ENCODE measurements at regions not wholly inside any gene's neighbourhood (a gene's known extent, or its start where the extent isn't known, plus 50 kb on each side); places are given as distances from the start of the nearest gene placed in this dataset.

DNA sequence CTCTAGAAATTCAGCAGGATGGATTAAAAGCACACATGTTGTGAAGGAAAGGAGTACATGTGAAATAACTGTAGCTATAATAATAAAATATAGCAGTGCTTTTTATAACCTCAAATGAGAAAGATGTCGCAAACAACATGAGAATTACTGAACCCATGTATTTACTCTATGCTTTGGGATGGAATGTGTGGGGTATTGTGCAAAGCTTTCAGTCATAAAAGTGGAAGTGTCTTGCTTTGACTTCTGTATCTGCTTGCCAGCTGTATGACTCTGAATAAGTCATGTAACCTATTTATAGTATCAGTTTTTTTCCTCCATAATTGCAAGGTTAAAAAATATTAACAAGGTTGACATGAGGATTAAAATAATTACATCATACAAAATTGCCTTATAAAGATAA is 519.3 kb upstream of the CADM2 start:
- DNase-seq, result no peak

DNA sequence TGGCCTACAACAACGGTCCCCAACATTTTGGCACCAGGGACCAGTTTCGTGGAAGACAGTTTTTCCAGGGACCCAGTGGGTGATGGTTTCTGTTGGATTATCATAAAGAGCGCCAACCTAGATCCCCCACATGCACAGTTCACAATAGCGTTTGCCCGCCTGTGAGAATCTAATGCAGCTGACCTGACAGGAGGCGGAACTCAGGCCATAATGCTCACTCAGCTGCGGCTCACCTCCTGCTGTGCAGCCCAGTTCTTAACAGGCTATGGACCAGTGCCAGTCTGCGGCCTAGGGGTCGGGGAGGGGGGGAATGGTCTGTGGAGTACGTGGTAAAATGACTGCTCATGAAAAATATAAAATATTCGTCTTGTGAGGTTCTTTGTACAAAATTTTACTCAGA is 518.5 kb upstream of the CADM2 start:
- no peak for DNase-seq

DNA sequence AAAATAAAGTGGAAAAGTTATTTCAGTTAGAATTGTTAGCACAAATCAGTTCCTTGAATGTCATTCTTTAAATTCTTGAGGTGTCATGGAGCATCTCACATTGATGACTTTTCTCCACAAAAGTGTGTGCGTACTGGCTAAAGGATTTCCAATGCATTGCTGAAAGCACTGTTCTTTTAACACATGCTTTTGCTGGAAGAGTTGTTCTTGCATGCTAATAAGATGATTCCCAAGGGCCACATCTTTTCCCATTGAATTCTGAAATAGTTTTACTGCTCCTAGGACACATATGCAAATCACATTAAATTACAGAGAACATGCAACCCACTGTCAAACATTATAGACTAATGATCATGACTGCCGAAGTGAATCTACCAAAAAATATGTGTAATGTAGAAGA is 516.3 kb upstream of the CADM2 start:
- DNase-seq, result no peak

DNA sequence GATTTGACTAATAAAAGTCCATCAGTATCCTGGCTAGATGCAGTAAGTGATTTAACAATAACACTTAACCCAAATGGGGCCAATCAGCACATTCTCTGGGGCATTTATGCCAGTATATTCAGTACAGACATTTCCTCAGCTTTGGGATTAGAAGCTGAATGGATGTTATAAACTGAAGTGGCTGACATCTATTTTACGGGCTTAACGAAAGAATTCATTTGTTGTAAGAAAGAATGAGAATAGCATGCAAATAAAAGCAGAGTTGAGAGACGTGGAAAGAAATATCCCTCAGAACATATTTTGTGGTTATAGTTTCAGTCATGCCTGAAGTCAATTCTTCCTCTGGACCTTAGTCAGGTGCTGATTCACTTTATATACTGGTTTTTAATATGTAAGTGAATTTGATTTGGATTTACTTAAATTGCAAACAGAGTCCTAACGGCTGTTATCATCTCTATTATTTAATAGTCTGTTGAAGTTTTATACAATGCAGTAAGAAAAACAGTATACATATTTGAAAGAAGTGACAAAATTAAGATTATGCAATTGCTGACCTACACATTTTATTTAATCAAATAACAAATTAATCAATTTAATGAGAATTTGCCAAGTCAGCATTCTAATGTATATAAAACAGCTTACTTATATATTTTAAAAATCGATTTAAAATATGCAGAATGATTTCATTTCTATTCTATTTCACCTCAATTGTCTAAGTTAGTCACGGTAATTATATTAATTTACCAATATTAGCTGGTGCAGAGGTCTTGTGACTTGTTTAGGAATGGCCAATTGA is 513.9 kb upstream of the CADM2 start:
- no peak for DNase-seq

DNA sequence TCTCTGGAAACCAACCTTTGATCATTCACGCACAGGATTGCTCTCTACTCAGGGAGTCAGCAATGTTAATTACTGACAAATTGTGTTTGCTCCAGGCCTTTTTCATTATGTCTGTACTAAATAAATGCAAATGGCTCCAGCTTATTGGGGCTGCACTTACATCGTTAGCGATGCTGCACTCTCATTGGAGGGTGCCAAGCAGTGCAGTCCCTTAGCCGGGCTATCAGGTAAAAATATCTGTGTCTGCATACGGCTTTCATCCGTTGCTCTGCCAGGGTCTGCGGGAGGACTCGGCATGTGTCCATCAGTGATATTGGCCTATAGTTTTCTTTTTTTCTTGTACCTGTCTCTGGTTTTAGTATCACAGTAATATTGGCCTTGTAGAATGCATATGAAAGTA is 471.5 kb upstream of the CADM2 start:
- no peak for DNase-seq

DNA sequence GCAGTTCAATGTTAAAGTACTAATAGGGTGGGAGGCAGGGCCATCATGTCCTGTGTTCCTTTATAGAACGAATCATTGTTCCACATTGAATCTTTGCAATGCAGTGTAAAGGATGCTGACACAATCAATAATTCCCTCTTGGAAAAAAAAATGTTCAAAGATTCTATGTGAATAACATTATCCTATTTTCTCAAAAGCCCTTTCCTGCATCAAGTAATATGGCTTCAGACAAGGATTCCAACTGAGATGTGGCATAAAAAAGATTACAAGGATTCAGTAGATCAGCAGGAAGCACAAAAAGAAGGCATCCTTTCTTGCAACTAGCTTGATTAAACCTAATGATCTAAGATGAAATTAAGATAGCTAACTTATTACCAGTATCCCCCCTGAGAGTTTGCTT is 454.0 kb upstream of the CADM2 start:
- DNase-seq, result no peak

DNA sequence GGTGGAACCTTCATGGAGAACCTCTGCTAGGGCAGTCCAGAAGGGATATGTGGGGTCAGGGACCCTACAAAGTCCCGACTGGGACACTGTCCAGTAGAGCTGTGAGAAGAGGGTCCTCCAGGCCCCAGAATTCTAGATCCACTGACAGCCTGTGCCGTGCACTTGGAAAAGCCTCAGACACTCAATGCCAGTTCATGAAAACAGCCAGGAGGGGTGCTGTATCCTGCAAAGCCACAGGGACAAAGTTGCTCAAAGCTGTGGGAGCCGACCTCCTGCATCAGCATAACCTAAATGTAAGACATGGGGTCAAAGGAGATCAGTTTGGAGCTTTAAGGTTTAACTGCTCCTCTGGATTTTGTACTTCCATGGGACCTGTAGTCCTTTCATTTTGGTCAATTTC is 448.8 kb upstream of the CADM2 start:
- no peak for DNase-seq

DNA sequence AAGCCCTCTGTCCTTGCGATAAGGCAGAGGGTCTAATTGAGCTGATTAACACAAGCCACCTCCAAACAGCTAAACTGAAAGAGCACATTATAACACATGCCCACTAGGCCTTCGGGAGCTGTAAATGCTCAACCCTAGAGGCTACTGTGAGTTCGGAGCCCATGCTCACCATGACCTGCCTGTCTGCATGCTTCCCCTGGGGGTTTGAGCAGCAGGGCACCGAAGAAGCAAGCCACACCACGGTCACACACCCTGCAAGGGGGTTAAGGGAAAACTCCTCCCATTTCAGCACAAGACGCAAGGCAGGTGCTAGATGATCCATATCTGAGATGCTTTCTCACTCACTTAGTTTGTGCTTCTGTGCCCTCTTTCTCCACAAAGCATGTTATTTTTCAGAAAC is 435.9 kb upstream of the CADM2 start:
- no peak for DNase-seq

DNA sequence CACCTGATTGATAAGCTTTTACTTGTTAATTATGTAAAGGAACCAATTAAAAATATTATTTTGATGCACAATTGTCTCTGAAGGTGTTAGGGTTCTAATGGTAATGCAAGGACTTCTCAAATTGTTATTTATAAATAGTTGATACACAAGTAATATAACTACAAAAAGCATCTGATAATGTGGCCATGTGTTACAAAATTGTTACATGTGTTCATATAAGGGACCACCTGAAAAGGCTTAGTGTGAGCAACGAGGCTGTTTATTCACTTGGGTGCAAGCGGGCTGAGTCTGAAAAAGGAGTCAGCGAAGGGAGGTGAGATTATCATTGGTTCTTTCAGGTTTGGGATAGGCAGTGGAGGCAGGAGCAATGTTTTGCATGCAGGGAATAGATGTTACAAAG is 421.9 kb upstream of the CADM2 start:
- DNase-seq, result no peak

DNA sequence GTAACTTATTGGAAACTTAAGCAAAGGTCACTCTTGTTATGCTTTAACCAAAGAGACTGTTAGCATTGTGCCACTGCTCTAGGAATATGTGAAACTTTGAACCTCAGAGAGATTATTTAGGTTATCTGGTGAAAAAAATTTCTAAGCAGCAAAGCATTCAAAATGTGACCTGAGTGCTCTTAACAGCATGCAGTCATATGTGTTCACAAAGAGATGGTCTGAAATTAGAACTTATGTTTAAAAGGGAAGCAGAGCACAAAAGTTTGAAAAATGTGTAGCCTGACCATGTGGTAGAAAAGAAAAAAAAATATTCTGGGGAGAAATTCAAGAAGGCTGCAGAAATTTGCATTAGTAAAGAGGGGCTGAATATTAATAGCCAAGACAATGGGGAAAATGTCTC is 420.2 kb upstream of the CADM2 start:
- no peak for DNase-seq

DNA sequence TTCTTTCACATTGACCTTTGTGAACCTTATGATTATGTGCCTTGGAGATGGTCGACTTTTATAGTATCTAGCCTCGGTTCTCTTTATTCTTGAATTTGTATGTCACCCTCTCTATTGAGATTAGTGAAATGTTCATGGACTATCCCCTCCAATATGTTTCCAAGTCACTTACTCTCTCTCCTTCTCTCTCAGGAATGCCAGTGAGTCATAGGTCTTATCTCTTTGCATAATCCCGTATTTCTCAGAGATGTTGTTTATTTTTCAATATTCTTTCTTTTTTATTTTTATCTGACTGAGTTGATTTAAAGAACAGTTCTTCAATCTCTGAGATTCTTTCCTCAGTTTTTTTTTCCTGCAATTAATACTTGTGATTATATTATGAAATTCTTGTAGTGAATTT is 411.6 kb upstream of the CADM2 start:
- no peak for DNase-seq

DNA sequence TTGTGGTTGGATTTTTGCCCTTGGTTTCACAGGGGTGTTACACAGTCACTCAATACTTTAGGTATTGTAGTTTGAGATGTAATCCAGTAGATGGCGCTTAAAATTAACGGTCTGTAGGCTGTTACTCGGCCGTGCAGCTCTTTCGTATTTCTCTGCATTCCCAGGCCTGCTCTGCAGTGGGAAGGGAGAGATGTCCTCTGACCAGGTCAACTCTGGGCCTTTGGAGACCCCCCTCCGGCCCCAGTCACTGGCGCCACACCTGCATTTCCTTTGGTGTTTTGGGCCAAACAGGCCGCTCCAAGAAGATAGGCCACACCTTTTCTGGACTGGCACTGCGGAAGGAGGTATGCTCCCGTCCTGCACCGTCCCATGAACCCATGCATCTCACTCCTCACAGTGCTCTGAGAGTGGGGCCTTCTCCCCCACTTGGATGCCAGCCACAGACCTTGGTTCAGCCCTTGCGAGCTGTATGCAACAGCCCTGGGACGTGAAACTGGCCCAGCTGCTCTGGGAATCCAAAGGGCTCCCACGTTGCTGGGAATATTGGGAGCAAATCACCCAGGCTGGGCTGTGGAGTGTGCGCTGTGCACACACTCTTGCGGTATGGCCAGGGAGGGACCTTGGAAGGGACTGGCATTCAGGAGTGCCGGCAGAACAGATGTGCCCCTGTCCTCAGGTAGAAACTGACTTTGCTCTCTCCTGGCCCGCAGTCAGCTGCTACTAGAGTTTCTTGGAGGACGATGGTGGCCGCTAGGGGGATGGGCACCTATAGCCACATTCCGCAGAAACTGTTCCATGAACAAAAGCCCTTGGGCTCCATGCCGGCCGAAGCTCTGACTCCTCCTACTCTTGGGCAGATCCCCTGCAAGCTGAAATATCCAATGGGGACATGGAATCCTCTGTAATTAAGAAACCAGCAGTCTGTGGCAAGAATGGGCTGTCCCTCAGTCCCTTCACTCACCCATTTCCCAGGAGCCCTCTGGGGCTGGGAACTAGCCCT is 410.5 kb upstream of the CADM2 start:
- DNase-seq, result no peak

DNA sequence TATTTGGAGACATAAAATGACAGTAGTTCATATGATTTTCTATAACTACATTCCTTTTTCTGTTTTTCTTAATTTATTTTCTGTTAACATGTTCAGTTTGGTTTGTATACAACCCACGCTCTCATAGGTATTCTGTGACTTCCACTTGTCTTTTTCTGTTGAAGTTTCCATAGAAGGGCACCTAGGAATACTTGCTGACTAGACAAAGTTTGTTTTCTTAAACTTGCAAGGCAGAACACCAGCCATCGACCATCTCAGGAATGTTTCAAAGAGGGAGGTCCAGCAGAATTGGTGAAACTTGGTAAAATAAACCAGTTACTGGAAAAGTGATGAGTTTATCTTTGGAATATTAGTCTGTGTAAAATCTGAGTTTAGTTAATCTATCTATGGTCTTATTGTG is 403.2 kb upstream of the CADM2 start:
- no peak for DNase-seq

DNA sequence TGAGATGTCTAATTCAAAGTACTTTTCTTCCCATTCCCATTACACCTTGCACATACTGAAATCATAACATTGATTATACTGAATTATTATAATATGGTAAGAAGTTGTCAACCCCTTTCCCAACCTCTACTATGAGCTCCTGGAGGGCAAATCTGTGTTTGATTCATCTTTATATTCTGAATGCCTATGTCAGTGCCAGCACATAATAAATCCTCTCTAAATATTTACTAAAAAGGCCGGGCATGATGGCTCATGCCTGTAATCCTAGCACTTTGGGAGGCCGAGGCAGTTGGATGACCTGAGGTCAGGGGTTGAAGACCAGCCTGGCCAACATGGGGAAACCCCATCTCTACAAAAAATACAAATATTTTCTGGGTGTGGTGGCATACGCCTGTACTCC is 392.5 kb upstream of the CADM2 start:
- DNase-seq, result no peak

DNA sequence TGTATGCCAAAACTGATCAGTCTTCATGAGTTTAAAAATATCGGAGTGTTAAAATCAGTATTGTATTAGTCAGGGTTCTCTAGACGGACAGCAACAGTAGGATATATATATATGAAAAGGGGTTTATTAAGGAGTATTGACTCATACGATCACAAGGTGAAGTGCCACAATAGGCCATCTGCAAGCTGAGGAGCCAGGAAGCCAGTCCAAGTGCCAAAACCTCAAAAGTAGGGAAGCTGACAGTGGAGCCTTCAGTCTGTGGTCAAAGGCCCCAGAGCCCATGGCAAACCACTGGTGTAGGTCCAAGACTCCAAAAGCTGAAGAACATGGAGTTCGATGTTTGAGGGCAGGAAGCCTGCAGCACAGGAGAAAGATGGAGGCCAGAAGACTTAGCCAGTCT is 391.0 kb upstream of the CADM2 start:
- no peak for DNase-seq

DNA sequence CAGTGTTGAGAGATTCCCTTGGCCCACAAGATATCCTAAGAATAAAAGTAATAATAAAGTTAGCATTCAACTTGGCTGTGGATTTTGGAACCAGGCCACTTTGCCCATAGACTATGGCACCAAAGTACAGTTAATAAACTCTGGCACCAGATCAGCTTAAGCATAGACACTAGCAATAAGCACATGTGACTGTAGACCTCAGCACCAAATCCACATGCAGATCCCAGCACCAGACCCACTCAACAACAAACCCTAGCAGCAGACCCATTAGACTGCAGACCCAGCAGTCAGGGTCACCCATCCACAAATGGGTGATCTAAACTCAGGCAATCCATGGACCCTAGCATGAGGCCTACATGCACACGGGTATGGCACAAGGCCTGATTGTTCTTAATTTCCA is 384.8 kb upstream of the CADM2 start:
- no peak for DNase-seq

DNA sequence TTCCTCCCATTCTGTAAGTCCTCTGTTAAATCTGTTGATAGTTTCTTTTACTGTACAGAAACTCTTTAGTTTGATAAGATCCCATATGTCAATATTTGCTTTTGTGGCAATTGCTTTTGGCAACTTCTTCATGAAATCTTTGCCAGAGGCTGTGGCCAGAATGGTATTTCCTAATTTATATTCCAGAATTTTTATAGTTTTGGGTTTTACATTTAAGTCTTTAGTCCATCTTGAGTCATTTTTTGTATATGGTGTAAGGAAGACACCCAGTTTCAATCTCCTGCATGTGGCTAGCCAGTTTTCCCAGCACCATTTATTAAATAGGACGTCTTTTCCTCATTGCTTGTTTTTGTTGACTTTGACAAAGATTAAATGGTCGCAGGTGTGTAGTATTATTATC is 372.4 kb upstream of the CADM2 start:
- DNase-seq, result no peak

DNA sequence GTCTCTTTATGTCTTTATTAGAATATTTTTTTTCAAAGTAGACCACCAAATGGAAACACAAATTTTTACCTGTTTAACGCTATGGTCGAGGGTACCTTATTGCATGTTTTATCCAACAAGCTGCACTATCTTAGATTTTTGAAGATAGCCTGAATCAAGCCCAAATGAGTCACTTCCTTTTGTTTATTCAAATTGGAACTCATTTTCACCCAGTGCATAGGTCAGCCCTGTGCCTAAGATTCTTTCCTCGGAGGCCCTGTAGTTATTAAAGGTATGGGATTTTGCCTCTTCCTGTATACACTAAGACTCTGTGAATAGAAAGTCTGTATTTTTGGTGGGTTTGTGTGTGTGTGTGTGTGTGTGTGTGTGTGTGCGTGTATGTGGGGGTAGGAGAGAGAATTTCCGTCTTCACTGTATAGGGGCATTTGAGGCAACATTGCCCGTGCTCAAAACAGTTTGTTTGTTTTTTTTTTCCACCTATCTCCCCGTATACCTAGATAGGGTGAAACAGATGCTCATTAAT is 358.0 kb upstream of the CADM2 start:
- DNase-seq, result no peak

DNA sequence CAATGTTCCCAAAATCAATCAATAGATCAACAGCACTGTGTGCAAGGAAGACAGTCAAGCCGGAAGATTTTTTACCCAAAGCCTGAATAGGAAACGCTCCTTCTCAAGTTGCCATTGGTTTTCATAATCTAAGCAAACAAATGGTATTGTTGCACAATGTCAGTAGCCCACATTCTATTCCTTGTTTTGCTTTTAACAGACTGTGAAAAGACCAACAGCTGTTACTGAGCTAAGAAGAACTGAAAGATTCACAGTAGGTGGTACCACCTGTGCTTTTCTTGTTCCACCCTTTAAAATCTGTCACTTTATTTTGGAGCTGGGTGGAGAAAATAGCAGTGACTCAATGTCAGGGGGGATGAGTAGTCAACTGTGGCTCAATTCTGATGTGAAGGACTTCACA is 357.5 kb upstream of the CADM2 start:
- no peak for DNase-seq

DNA sequence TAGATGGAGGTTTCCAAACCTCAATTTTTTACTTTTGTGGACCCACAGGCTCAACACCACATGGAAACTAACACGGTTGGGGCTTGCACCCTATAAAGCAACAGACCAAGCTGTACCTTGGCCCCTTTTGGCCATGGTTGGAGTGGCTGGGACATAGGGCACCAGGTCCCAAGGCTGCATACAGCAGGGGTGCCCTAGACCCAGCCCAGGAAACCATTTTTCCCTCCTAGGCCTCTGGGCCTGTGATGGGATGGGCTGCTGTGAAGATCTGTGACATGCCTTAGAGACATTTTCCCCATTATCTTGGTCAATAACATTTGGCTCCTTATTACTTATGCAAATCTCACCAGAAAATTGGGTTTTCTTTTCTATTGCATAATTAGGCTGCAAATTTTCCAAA is 337.0 kb upstream of the CADM2 start:
- no peak for DNase-seq

DNA sequence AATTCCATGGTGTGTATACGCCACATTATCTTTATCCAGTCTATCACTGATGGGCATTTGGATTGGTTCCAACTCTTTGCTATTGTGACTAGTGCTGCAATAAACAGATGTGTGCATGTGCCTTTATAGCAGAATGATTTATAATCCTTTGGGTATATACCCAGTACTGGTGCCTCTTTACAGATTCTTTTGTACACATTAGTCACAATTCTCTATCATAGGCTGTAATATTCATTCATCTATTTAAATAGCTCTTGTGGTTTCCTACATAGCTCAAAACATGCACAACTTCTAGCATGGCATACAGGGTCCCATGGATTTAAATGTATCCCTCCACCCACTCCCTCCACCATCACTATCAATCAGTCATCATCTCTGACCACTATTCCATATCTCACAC is 324.1 kb upstream of the CADM2 start:
- DNase-seq, result no peak

DNA sequence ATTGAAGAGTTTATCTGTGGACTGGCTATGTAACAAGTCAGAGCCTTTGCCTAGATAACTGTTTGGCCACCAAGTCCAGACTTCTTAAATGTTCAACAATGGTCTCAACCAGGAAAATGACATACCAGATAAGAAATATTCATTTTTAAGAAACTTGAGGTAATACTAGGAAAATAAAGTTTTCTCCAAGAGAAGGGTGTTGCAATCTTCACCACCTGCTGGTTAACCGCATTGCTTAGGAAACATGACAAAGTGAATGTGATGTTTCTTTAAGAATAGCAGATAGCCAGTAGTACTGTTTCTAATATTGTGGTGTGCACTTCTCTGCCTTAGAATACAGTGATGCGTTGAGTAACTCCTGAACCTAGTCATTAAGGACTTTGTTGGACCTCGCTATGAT is 321.5 kb upstream of the CADM2 start:
- no peak for DNase-seq

DNA sequence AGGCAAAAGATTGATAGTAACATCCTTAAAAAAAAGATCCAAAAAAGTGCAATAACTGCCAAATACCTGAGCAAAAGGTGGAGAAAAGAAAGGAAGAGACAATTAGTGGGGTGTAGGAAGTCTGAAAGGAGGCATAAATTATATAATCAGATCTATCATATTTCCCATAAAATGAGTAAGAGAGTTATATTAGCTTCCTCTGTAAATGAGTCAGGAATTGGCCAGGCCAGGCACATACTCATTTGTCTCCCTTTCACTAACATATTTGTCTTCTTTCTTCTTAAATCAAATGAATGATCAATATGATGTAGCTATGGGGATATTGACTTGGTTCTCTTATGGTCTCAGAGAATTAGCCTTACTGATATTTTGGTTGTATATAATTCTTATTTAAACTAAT is 292.3 kb upstream of the CADM2 start:
- DNase-seq, result no peak

DNA sequence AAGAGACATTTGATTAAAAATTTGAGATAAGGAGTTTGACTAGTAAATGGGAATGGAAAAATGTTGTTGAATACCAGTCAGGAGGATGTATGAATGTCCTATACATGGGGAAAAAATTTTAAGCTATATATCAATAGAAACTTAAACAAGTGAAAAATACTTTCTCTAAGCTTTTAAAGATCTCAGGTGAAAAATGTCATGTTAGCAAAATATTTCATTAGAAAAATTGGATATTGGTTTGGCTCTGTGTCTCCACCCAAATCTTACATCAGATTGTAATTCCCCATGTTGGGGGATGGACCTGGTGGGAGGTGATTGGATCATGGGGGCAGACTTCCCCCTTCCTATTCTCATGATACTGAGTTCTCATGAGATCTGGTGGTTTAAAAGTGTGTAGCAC is 279.6 kb upstream of the CADM2 start:
- DNase-seq, result no peak
